Activated CD8-positive, alpha-beta T cell treated with anti-CD3 and anti-CD28 coated beads, Interleukin-2, amount 10 ng/mL, durations not matched to agents 7 days and 5 days (primary cell): ENCODE measurements at regions not wholly inside any gene's neighbourhood (a gene's known extent, or its start where the extent isn't known, plus 50 kb on each side); places are given as distances from the start of the nearest gene placed in this dataset.

Experiments
- ATAC-seq: fragments of 150-1000 bp; cut with Tn5 transposase; one replicate; pipeline ENCODE4 v1.10.0; 2021; ENCODE audit warnings: moderate library complexity
- CTCF ChIA-PET: fragments of 350-600 bp; sonication (Branson Sonifier 250); formaldehyde crosslinking; loops from one replicate; lab custom pipeline; 2021; ENCODE audit warnings: antibody characterized with exemption; lab: Charles Lee
- POLR2A ChIA-PET: fragments of 350-600 bp; sonication (Branson Sonifier 250); formaldehyde crosslinking; loops from one replicate; lab custom pipeline; 2021; ENCODE audit warnings: antibody characterized with exemption; lab: Charles Lee
- DNase-seq: peaks from one replicate; pipeline ENCODE4 v3.0.0-alpha.2; 2020
- H3K27ac Mint-ChIP-seq: one replicate; pipeline ENCODE4 v1.8.0; 2021; ENCODE audit warnings: mild to moderate bottlenecking, mixed read lengths
- H3K27me3 Mint-ChIP-seq: one replicate; pipeline ENCODE4 v1.8.0; 2021; ENCODE audit warnings: low read depth, mixed read lengths
- H3K36me3 Mint-ChIP-seq: one replicate; pipeline ENCODE4 v1.8.0; 2021; ENCODE audit warnings: low read depth, mixed read lengths
- H3K4me1 Mint-ChIP-seq: one replicate; pipeline ENCODE4 v1.8.0; 2021; ENCODE audit warnings: low read depth, mixed read lengths
- H3K4me3 Mint-ChIP-seq: one replicate; pipeline ENCODE4 v1.8.0; 2021; ENCODE audit warnings: mild to moderate bottlenecking, mixed read lengths
- H3K9me3 Mint-ChIP-seq: one replicate; pipeline ENCODE4 v1.8.0; 2022; ENCODE audit warnings: mixed read lengths; ENCODE audit not compliant: insufficient read depth

DNA sequence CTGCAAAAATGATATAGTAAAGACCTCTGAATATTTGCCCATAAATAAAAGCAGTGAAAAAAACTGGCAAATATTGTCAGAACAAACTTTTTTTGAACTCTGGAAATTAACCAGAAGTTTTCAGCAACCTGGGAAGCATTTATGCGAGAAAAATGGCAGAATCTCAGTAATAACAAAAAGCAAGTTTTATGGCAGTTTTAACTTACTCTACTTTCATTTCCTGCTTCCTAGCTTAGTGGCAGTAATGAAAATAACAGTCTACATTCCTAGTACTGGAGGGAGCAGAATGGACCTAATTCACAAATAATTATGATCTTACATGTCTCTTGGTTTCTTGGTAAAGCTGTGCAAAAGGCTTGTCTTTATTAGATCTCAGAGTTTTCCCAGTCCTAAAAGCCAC lies 460.1 kb downstream of the NAF1 start:
- POLR2A ChIA-PET = no interaction called here
- H3K36me3 Mint-ChIP-seq = no peaks in the 10 kb centered on the region
- H3K27me3 Mint-ChIP-seq = no peaks in the 10 kb centered on the region
- H3K27ac Mint-ChIP-seq = no peak overlapping the region
- CTCF ChIA-PET = no interaction called here
- H3K4me1 Mint-ChIP-seq = no peaks in the 10 kb centered on the region
- DNase-seq = no peak
- H3K4me3 Mint-ChIP-seq = no peak overlapping the region
- H3K9me3 Mint-ChIP-seq = no peaks in the 10 kb centered on the region
- ATAC-seq = no peak

DNA sequence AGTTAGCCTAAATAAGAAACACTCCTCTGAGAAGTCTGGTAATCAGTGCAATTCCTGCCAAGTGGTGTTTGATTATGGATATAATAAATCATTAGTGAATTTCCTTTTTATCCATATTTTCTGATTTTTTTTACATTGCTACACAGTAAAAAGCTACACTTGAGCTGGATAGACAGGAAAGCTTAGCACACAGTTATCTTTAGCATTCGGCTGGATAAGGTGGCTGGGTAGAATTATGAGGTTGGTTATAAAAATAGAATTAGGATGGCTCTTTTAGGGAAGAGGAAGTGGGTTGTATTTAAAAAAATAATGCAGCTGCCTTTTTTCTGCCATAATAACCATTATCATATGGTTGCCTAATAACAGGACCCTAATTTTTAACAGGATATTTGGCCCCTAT lies 460.6 kb downstream of the NAF1 start:
- Mint-ChIP-seq H3K9me3 (no peaks in the 10 kb centered on the region), H3K4me1 (no peaks in the 10 kb centered on the region), H3K36me3 (no peaks in the 10 kb centered on the region), H3K27ac (no peak overlapping the region), H3K27me3 (no peaks in the 10 kb centered on the region), H3K4me3 (no peak overlapping the region)
- ChIA-PET CTCF (no interaction called here), POLR2A (no interaction called here)
- no peak for DNase-seq
- ATAC-seq = no peak

DNA sequence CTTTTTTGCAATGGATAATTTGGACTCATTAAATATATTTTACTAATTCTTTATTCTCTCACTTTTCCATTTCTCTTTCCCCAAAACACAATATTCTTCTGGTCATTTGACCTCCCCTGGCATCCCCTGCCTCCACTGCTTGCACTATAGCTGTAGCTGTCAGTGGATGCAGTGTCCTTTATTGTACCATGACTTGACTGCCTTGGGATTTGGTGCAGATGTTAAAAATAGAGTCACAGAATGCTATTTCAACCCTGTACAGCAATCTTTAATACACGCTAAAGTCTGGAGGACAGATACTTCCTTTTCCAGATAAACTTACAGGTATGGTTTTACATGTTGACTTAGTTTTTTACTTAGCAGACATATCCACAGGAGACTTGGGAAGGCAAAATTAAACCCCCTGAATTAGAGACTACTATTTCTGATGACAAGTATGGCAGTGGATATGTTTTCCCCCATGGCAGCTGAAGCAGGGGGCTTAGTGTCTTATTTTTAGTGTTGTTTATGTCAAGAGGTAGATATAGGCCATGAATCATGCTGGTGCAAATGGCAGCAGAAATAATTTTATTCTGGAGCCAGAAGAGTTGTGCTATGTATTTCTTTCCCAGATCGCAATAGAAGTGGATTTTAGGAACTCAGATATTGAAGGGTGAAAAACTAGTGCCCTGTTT lies 461.4 kb downstream of the NAF1 start:
- no peaks in the 10 kb centered on the region for H3K27me3 Mint-ChIP-seq
- CTCF ChIA-PET = no interaction called here

DNA sequence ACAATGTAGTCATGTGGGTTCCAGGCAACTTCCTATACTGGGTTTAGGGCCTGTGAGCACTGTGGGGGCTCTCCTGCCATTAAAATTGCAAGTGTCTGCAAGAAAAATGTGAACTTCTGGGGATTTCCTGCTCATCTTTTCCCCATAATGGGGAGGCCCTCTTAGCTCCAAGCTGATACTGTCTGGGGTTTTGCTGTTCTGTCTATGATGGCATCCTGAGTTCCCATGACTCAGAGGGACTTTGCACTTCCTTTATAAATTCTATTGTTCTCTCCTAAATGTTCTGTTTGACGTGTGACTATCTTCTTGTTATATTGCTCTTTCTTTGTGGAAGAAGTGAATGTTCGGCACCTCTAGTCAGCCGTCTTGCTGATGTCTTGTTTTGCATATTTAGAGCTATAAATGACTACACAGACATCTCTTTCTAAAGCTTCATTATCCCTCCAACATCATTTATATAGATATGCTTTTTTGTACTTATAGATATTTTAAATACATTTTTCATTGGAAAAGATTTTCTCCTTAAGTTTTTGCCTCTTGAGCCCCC lies 465.8 kb downstream of the NAF1 start:
- no peaks in the 10 kb centered on the region for H3K9me3 Mint-ChIP-seq
- no peak for ATAC-seq
- H3K27me3 Mint-ChIP-seq = no peaks in the 10 kb centered on the region
- no peak overlapping the region for H3K4me3 Mint-ChIP-seq
- ChIA-PET POLR2A (no interaction called here), CTCF (no interaction called here)
- no peaks in the 10 kb centered on the region for H3K4me1 Mint-ChIP-seq
- no peaks in the 10 kb centered on the region for H3K36me3 Mint-ChIP-seq
- no peak for DNase-seq
- H3K27ac Mint-ChIP-seq = no peak overlapping the region

More for the DNA sequence above, 461.4 kb downstream of the NAF1 start:
- Mint-ChIP-seq H3K36me3 (no peaks in the 10 kb centered on the region), H3K4me1 (no peaks in the 10 kb centered on the region), H3K27ac (no peak overlapping the region), H3K4me3 (no peak overlapping the region), H3K9me3 (no peaks in the 10 kb centered on the region)
- DNase-seq = no peak
- POLR2A ChIA-PET = no interaction called here
- no peak for ATAC-seq

DNA sequence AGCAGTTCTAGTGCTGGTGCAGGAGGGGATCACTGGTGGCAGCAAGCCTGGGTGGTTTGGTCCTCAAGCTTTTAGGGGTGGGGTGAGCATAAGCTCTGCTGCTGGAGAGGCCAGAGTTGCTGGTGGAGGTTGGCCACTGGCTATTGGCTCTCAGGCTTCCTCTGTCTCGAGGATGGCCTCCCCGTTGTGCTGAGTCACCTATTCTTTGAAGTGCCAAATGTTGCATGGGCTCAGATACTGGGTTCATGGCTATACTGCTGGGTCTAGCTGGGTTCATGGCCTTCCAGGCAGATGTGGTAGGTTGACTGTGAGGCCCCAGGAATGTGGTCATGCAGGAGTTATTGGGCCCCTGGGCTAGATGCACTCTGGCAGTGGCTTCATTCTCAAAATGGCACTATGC lies 466.3 kb downstream of the NAF1 start:
- ChIA-PET POLR2A (no interaction called here), CTCF (no interaction called here)
- Mint-ChIP-seq H3K9me3 (no peaks in the 10 kb centered on the region), H3K36me3 (no peaks in the 10 kb centered on the region), H3K4me1 (no peaks in the 10 kb centered on the region), H3K27me3 (no peaks in the 10 kb centered on the region), H3K27ac (no peak overlapping the region), H3K4me3 (no peak overlapping the region)
- DNase-seq (no peak), ATAC-seq (no peak)

DNA sequence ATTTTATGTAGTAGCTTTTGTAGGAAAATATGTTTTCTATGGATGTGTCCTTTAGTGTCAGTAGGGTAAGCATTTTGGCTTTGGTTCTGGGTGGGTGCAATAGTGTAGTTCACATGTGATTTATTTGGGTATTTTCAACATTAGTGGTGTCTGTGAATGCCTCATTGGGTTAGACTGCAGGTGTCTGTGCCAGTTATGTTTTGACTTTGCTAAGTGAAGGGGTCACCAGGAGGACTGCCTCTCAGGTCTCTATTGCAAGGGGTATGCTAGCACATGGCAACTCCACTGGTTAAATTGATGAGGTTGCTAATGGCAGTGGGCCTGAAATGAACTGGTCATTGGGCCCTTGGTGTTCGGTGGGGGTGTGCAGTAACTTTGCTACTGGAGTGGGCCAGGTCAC lies 467.1 kb downstream of the NAF1 start:
- DNase-seq = no peak
- ChIA-PET POLR2A (no interaction called here), CTCF (no interaction called here)
- Mint-ChIP-seq H3K36me3 (no peaks in the 10 kb centered on the region), H3K27me3 (no peaks in the 10 kb centered on the region), H3K4me1 (no peaks in the 10 kb centered on the region), H3K4me3 (no peak overlapping the region), H3K9me3 (no peaks in the 10 kb centered on the region), H3K27ac (no peak overlapping the region)
- ATAC-seq = no peak

DNA sequence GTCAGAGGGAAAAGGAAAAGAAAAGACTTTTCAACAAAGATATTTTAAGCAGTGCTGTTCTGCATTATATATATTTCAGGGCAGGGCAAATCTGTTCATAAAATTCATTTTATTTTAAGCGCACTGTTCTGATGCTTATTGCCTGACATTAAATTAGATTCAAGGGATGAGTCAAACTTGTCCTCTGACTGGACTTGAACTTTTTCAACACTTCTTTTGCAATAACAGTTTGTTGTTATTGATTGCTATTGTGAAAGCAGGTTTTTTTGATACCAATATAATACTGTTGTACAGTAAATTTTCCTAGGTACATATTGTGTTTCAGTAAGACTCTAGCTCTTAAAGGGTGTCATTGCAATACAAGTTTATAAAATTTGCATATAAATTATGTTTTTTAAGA lies 481.3 kb downstream of the NAF1 start:
- POLR2A ChIA-PET = no interaction called here

DNA sequence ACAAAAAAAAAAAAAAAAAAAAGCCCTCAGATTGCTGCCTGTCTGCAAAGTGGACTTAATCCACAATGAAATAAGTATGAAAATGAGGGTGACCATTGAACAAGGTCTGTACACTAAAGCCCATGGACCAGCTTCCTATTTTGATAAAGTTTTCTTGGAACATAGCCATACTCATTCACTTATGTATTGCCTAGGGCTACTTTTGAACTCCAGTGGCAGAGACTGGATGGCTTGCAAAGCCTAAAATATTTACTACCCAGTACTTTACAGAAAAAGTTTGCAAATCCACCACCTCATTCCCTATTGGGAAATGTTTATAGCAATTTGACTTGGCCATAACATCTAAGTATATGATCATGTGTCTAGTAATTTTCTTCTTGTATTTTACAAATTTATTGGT lies 481.7 kb downstream of the NAF1 start:
- Mint-ChIP-seq H3K9me3 (no peaks in the 10 kb centered on the region), H3K4me3 (no peak overlapping the region), H3K36me3 (no peaks in the 10 kb centered on the region), H3K4me1 (no peaks in the 10 kb centered on the region), H3K27me3 (no peaks in the 10 kb centered on the region), H3K27ac (no peak overlapping the region)
- POLR2A ChIA-PET = no interaction called here
- no peak for DNase-seq
- no peak for ATAC-seq
- CTCF ChIA-PET = no interaction called here

More for the DNA sequence above, 481.3 kb downstream of the NAF1 start:
- ATAC-seq = no peak
- CTCF ChIA-PET = no interaction called here
- Mint-ChIP-seq H3K4me3 (no peak overlapping the region), H3K27ac (no peak overlapping the region), H3K27me3 (no peaks in the 10 kb centered on the region), H3K9me3 (no peaks in the 10 kb centered on the region), H3K4me1 (no peaks in the 10 kb centered on the region), H3K36me3 (no peaks in the 10 kb centered on the region)
- no peak for DNase-seq

DNA sequence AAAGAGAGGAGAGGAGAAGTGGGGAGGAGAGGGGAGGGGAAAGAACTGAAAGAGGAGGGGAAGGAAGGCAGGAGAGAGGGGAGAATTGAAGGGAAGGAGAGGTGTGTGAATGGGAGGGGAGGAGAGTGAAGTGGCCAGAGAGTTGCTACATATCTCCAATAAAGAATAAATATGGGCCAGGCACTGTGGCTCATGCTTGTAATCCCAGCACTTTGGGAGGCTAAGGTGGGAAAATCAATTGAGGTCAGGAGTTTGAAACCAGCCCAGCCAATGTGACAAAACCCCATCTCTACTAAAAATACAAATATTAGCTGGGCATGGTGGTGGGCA lies 482.4 kb downstream of the NAF1 start:
- Mint-ChIP-seq H3K27ac (no peak overlapping the region), H3K9me3 (peaks cover 5% of the 10 kb centered on the region), H3K4me3 (no peak overlapping the region), H3K4me1 (no peaks in the 10 kb centered on the region), H3K36me3 (no peaks in the 10 kb centered on the region), H3K27me3 (no peaks in the 10 kb centered on the region)
- ATAC-seq = no peak
- ChIA-PET POLR2A (no interaction called here), CTCF (no interaction called here)
- DNase-seq = no peak

DNA sequence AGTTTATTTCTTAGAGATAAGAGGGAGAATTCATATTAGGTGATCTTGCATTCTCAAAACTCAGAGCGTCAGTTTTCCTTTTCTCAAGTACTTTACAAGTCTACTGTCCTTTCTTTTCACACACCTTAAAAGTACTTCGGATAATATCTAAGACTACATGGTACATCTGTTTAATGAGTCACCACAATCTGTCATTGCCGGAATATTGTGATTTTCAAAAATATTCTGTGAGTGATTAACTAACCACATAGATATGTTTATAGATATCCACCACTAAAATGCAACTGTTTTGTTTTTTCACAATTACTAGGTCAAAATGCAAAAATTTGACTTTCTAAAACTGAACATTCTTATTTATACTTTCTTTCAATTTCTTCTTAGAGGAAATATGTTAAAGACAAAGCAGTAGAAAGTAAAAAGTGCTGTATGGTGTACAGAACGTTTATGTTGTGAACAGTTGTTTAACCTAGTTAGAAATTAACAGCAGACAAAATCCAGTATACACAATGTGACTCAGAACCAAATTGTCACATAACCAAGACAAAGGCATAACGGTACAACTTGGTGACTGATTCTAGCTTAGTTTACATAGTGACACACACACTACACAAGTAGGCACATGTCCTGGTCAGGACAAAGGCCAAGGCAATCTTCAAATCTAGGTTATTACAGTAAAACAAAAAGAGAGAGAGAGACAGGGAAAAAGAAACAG lies 482.9 kb downstream of the NAF1 start:
- Mint-ChIP-seq H3K27ac (no peak overlapping the region), H3K4me1 (no peaks in the 10 kb centered on the region), H3K9me3 (peaks cover 10% of the 10 kb centered on the region), H3K4me3 (no peak overlapping the region), H3K27me3 (no peaks in the 10 kb centered on the region), H3K36me3 (no peaks in the 10 kb centered on the region)
- DNase-seq (no peak), ATAC-seq (no peak)
- POLR2A ChIA-PET = no interaction called here
- CTCF ChIA-PET = no interaction called here

DNA sequence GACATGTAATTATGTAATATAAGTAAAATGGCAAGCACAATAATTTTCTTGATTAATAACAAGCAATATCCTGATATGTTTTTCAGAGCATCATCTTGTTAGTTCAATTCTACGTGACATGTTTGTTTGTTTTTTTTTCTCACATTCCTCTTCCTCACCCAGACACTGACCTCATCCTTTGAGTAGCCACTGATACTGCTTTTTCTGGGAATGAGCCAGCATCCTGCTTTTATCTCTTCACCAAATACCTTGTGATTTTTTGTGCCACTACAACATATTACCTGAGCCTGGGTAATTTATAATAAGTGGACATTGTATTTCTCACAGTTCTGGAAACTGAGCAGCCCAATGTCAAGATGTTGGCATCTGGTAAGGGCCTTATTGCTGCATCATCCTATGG lies 484.0 kb downstream of the NAF1 start:
- no peaks in the 10 kb centered on the region for H3K4me1 Mint-ChIP-seq
- POLR2A ChIA-PET = no interaction called here
- ATAC-seq = no peak
- peaks cover 13% of the 10 kb centered on the region for H3K9me3 Mint-ChIP-seq
- H3K4me3 Mint-ChIP-seq = no peak overlapping the region
- no peaks in the 10 kb centered on the region for H3K27me3 Mint-ChIP-seq
- H3K36me3 Mint-ChIP-seq = no peaks in the 10 kb centered on the region
- no peak for DNase-seq
- CTCF ChIA-PET = no interaction called here
- H3K27ac Mint-ChIP-seq = no peak overlapping the region

DNA sequence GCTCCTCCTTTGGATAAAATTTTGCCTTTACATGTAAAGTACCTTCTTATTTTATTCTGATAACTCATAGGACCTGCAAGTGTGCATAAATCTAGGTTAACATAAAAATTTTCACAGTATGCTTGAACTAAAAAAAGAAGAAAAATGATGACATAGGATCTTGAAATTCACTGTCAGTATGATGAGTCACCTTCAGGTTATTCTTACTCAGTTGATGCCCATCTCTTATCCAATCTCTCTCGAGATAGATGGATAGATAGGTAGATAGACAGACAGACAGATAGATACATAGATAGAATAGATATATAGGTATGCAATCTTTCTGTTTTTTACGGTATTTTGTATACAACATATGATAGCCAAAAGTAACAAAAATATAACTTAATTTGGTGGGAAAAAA lies 485.5 kb downstream of the NAF1 start:
- no peak overlapping the region for H3K4me3 Mint-ChIP-seq
- peaks cover 13% of the 10 kb centered on the region for H3K9me3 Mint-ChIP-seq
- ATAC-seq = no peak
- no peaks in the 10 kb centered on the region for H3K36me3 Mint-ChIP-seq
- no peaks in the 10 kb centered on the region for H3K4me1 Mint-ChIP-seq
- no peak for DNase-seq
- ChIA-PET POLR2A (no interaction called here), CTCF (no interaction called here)
- no peaks in the 10 kb centered on the region for H3K27me3 Mint-ChIP-seq
- no peak overlapping the region for H3K27ac Mint-ChIP-seq
